BJ (cell line): ENCODE measurements at regions not wholly inside any gene's neighbourhood (a gene's known extent, or its start where the extent isn't known, plus 50 kb on each side); places are given as distances from the start of the nearest gene placed in this dataset.

Experiments
- CTCF ChIA-PET: fragments of 350-600 bp; formaldehyde crosslinking; extraction: SDS; loops from one replicate; lab custom pipeline; 2021; ENCODE audit warnings: antibody characterized with exemption, inconsistent platforms; lab: Yijun Ruan, JAX
- POLR2A ChIA-PET: fragments of 300-600 bp; sonication (Branson Sonifier 250); formaldehyde crosslinking; extraction: SDS; loops from one replicate; lab custom pipeline; 2021; ENCODE audit warnings: antibody characterized with exemption; lab: Charles Lee
- DNase-seq: peaks from one replicate; pipeline ENCODE4 v3.0.0-alpha.2; 2011; ENCODE audit warnings: low read depth
- H3K27me3 ChIP-seq: 2 replicates; pipeline ENCODE4 v1.6.0; 2011; ENCODE audit warnings: low read length; ENCODE audit not compliant: control insufficient read depth, insufficient read depth
- H3K36me3 ChIP-seq: 2 replicates; pipeline ENCODE4 v1.5.1; 2011; ENCODE audit warnings: low read length; ENCODE audit not compliant: control insufficient read depth, insufficient read depth
- H3K4me3 ChIP-seq: 2 replicates; pipeline ENCODE4 v1.5.1; 2011; ENCODE audit warnings: low read depth, mild to moderate bottlenecking, control low read depth, low read length
- TF ChIP-seq, protein P1 (sequence below): IDR thresholded peaks from 2 replicates; pipeline ENCODE4 v1.5.1; 2011; ENCODE audit warnings: low read depth, mild to moderate bottlenecking, control low read depth, inconsistent platforms, low read length, moderate library complexity; ENCODE audit not compliant: insufficient read depth

DNA sequence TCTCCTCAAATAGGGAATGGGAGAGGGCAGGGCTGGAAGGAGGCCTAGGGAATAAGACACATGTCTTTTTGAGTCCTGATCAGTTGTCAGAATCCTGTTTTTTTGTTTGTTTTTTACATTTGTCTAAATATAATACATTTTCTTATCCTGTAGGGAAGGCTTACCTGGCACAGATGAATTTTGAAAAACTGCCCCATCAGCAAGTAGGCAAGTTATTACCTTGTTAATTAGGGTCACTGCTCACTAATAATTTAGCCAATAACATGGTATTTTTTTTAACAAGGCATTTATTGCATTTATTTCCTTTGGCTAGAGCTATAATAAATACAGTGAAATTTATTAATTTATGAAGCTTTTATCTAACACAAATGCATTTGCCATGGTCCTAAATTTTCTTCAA is 423.2 kb upstream of the ONECUT1 start:
- Histone ChIP-seq H3K27me3 (no peaks in the 10 kb centered on the region), H3K36me3 (no peaks in the 10 kb centered on the region), H3K4me3 (no peak overlapping the region)
- DNase-seq, result no peak
- ChIA-PET CTCF (no interaction called here), POLR2A (no interaction called here)
- TF ChIP-seq, protein P1, sequence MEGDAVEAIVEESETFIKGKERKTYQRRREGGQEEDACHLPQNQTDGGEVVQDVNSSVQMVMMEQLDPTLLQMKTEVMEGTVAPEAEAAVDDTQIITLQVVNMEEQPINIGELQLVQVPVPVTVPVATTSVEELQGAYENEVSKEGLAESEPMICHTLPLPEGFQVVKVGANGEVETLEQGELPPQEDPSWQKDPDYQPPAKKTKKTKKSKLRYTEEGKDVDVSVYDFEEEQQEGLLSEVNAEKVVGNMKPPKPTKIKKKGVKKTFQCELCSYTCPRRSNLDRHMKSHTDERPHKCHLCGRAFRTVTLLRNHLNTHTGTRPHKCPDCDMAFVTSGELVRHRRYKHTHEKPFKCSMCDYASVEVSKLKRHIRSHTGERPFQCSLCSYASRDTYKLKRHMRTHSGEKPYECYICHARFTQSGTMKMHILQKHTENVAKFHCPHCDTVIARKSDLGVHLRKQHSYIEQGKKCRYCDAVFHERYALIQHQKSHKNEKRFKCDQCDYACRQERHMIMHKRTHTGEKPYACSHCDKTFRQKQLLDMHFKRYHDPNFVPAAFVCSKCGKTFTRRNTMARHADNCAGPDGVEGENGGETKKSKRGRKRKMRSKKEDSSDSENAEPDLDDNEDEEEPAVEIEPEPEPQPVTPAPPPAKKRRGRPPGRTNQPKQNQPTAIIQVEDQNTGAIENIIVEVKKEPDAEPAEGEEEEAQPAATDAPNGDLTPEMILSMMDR, result no peak

DNA sequence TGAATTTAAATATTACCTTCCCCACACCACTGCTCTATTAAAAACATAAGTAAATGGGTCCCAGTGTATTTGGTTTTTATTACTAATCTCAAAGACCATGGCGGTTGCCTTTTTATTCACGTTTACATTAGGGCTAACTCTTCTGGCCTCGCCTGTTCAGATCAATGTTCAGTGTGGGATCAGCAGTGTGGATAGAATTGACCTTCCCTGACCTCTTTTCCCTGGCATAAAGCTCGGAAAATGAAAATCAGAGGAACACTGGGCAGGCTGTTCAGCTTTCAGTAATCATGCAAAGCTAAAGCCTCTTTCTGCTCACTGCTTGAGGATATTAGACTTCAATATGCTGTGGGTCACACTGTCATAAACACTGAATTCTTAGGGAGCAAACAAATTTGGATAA is 422.6 kb upstream of the ONECUT1 start:
- ChIA-PET POLR2A (no interaction called here), CTCF (no interaction called here)
- H3K36me3 ChIP-seq, result no peaks in the 10 kb centered on the region
- H3K27me3 ChIP-seq, result no peaks in the 10 kb centered on the region
- no peak for DNase-seq
- H3K4me3 ChIP-seq, result no peak overlapping the region
- TF ChIP-seq, protein P1, result no peak

DNA sequence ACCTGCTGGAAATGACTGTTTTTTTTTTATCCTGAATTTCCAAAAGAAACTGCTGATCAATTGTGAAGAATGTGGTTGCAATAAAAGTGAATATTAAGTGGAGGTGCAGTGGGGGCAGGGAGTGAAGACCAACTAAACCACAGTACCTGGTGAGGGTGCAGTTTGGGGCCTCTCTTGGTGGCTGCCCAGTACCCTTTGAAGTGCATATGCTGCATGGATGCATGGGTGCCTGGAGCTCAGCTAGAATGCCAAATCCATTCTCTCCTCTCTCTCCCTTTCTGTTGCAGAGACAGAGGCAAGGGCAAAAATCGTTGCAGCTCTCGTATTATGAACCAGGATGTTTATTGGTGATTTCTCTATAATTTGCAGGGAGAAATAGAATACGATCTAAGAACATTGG is 420.5 kb upstream of the ONECUT1 start:
- ChIA-PET POLR2A (no interaction called here), CTCF (interaction anchor here (0.6 kb wide), 1 partner anchor 19 kb away, joined by 4 read pairs; no protein-coding TSS in a partner anchor)
- Histone ChIP-seq H3K36me3 (no peaks in the 10 kb centered on the region), H3K4me3 (no peak overlapping the region), H3K27me3 (no peaks in the 10 kb centered on the region)
- DNase-seq, result no peak
- TF ChIP-seq, protein P1, result no peak

DNA sequence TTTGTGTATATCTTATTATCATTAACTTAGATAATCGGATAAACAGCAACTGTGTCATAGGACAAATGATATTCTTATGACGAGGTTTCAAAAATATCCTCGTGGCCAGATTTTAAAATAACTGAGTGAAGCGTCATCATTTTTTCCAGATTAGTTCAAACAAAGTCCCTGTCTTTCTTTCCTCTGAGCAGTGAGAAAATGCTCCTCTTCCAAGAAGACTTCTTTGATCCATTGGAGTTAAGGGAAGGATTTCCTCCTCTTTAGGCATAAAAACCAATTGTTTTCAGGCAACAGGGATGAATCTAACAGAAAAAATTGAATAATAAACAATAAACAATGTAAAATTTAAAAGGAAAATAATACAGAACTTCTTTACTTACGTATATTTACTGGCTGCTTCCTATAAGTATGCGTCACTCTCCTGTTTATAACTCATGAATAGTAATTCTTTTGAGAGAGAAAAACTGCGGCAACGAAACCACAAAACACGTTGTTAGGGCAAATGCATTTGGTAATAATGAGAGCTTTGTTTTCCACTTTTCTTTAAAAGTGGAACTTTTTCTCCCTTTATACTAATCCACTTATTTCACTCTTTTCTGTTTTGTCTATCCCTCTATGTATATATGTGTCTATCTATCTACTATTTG is 419.4 kb upstream of the ONECUT1 start:
- no peaks in the 10 kb centered on the region for H3K27me3 ChIP-seq
- ChIA-PET POLR2A (no interaction called here), CTCF (no interaction called here)
- DNase-seq, result no peak
- TF ChIP-seq, protein P1, result no peak
- no peaks in the 10 kb centered on the region for H3K36me3 ChIP-seq
- H3K4me3 ChIP-seq, result no peak overlapping the region

DNA sequence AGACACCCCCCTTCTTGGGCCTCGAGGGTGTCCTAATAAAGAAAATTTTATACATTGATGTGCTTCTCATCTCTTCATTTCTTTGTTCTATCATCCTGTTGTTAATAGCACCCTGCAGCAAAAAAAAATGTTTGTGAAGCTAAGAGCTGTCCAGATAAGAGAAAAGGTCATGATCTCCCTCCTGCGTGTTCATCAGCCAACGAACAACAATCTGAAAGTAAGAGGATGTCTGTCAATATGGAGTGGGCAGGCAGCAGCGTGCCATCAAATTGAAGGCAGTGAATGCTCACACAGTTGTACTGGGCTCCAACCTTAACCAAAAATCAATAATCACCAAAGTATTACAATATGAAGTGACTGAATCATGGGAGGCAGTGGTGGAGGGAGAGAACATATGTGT is 418.6 kb upstream of the ONECUT1 start:
- no peak for DNase-seq
- POLR2A ChIA-PET, result no interaction called here
- CTCF ChIA-PET, result no interaction called here

More for the DNA sequence above, 418.6 kb upstream of the ONECUT1 start:
- TF ChIP-seq, protein P1, result no peak
- Histone ChIP-seq H3K4me3 (no peak overlapping the region), H3K27me3 (no peaks in the 10 kb centered on the region), H3K36me3 (no peaks in the 10 kb centered on the region)
